GM18858 (cell line): ENCODE measurements at regions not wholly inside any gene's neighbourhood (a gene's known extent, or its start where the extent isn't known, plus 50 kb on each side); places are given as distances from the start of the nearest gene placed in this dataset.
"Not testable (repeated sequence)": the region's sequence is repeated elsewhere in the genome, so short reads cannot be mapped to it uniquely, and the experiment has no call there.

Experiments
- ATAC-seq: cut with Tn5 transposase; IDR thresholded peaks from one replicate; pipeline ENCODE4 v1.9.1; 2021; ENCODE audit not compliant: unreplicated experiment

- ATAC-seq = not testable (repeated sequence)
These were observed 171.1 kb upstream of the NBPF9 start for GRCh38 chr1:149274493-149274892.

- ATAC-seq = not testable (repeated sequence)
These were observed 172.5 kb upstream of the NBPF9 start for GRCh38 chr1:149275802-149276201.

GRCh38 chr1:149276496-149276895 lies 173.1 kb upstream of the NBPF9 start:
- ATAC-seq = not testable (repeated sequence)

GRCh38 chr1:149278156-149278555 lies 174.8 kb upstream of the NBPF9 start:
- ATAC-seq = not testable (repeated sequence)

- ATAC-seq = not testable (repeated sequence)
These were observed 175.7 kb upstream of the NBPF9 start for GRCh38 chr1:149279015-149279414.

GRCh38 chr1:149279512-149279911 lies 176.2 kb upstream of the NBPF9 start:
- not testable (repeated sequence) for ATAC-seq

- ATAC-seq = not testable (repeated sequence)
These were observed 181.4 kb upstream of the NBPF9 start for GRCh38 chr1:149284773-149285172.

- not testable (repeated sequence) for ATAC-seq
These were observed 181.9 kb upstream of the NBPF9 start for GRCh38 chr1:149285205-149285604.

GRCh38 chr1:149285638-149286037 lies 182.3 kb upstream of the NBPF9 start:
- ATAC-seq = not testable (repeated sequence)

GRCh38 chr1:149288580-149288979 lies 185.2 kb upstream of the NBPF9 start:
- not testable (repeated sequence) for ATAC-seq

GRCh38 chr1:149300478-149301218 lies 174.2 kb upstream of the NBPF19 start:
- ATAC-seq = not testable (repeated sequence)

GRCh38 chr1:149301282-149301681 lies 173.6 kb upstream of the NBPF19 start:
- not testable (repeated sequence) for ATAC-seq

- ATAC-seq = not testable (repeated sequence)
These were observed 170.0 kb upstream of the NBPF19 start for GRCh38 chr1:149304796-149305195.

- not testable (repeated sequence) for ATAC-seq
These were observed 167.2 kb upstream of the NBPF19 start for GRCh38 chr1:149307640-149308039.

GRCh38 chr1:149314921-149315320 lies 159.9 kb upstream of the NBPF19 start:
- ATAC-seq = not testable (repeated sequence)

GRCh38 chr1:149320971-149321731 lies 153.7 kb upstream of the NBPF19 start:
- not testable (repeated sequence) for ATAC-seq

GRCh38 chr1:149321732-149322016 lies 153.2 kb upstream of the NBPF19 start:
- not testable (repeated sequence) for ATAC-seq

GRCh38 chr1:149330081-149330335 lies 144.8 kb upstream of the NBPF19 start:
- ATAC-seq = not testable (repeated sequence)

- ATAC-seq = not testable (repeated sequence)
These were observed 138.8 kb upstream of the NBPF19 start for GRCh38 chr1:149336082-149336481.

- not testable (repeated sequence) for ATAC-seq
These were observed 136.6 kb upstream of the NBPF19 start for GRCh38 chr1:149338221-149338691.

GRCh38 chr1:149338698-149339097 lies 136.1 kb upstream of the NBPF19 start:
- ATAC-seq = not testable (repeated sequence)

GRCh38 chr1:149349448-149349847 lies 125.4 kb upstream of the NBPF19 start:
- ATAC-seq = not testable (repeated sequence)
